IPS-NIHi7 (cell line): ENCODE measurements at regions not wholly inside any gene's neighbourhood (a gene's known extent, or its start where the extent isn't known, plus 50 kb on each side); places are given as distances from the start of the nearest gene placed in this dataset.
"Not testable (repeated sequence)": the region's sequence is repeated elsewhere in the genome, so short reads cannot be mapped to it uniquely, and the experiment has no call there.

Experiments
- DNase-seq: peaks from one replicate; pipeline ENCODE4 v3.0.0; 2012; ENCODE audit warnings: mixed read lengths; ENCODE audit errors: extremely low spot score

- DNase-seq: not testable (repeated sequence)
These were observed 106.6 kb upstream of the SAMD11 start for GRCh38 chr1:817071-817599.

GRCh38 chr1:817658-818617 lies 105.8 kb upstream of the SAMD11 start:
- not testable (repeated sequence) for DNase-seq

- DNase-seq: no peak
These were observed 105.0 kb upstream of the SAMD11 start for GRCh38 chr1:818618-819291.

- no peak for DNase-seq
These were observed 102.8 kb upstream of the SAMD11 start for GRCh38 chr1:820962-821361.

GRCh38 chr1:826808-827207 lies 96.9 kb upstream of the SAMD11 start:
- DNase-seq: not testable (repeated sequence)

- DNase-seq: peak; percentile 81
These were observed 96.3 kb upstream of the SAMD11 start for GRCh38 chr1:827211-828063.

GRCh38 chr1:829324-829723 lies 94.4 kb upstream of the SAMD11 start:
- DNase-seq: not testable (repeated sequence)

GRCh38 chr1:829932-830331 lies 93.8 kb upstream of the SAMD11 start:
- DNase-seq: not testable (repeated sequence)

GRCh38 chr1:830750-831149 lies 93.0 kb upstream of the SAMD11 start:
- DNase-seq: not testable (repeated sequence)

- DNase-seq: no peak
These were observed 92.2 kb upstream of the SAMD11 start for GRCh38 chr1:831522-831921.

GRCh38 chr1:832136-832535 lies 91.6 kb upstream of the SAMD11 start:
- DNase-seq: no peak

GRCh38 chr1:833226-833625 lies 90.5 kb upstream of the SAMD11 start:
- DNase-seq: not testable (repeated sequence)

- DNase-seq: not testable (repeated sequence)
These were observed 88.2 kb upstream of the SAMD11 start for GRCh38 chr1:835509-835908.

GRCh38 chr1:837601-838000 lies 86.1 kb upstream of the SAMD11 start:
- not testable (repeated sequence) for DNase-seq

GRCh38 chr1:838291-838690 lies 85.4 kb upstream of the SAMD11 start:
- not testable (repeated sequence) for DNase-seq

- not testable (repeated sequence) for DNase-seq
These were observed 83.1 kb upstream of the SAMD11 start for GRCh38 chr1:840592-840991.

- not testable (repeated sequence) for DNase-seq
These were observed 81.9 kb upstream of the SAMD11 start for GRCh38 chr1:841671-842425.

GRCh38 chr1:842799-843198 lies 80.9 kb upstream of the SAMD11 start:
- DNase-seq: not testable (repeated sequence)

- not testable (repeated sequence) for DNase-seq
These were observed 79.8 kb upstream of the SAMD11 start for GRCh38 chr1:843946-844345.

GRCh38 chr1:844472-845026 lies 79.2 kb upstream of the SAMD11 start:
- DNase-seq: peak; percentile 19
